GM18508 (cell line): ENCODE measurements at regions not wholly inside any gene's neighbourhood (a gene's known extent, or its start where the extent isn't known, plus 50 kb on each side); places are given as distances from the start of the nearest gene placed in this dataset.
"Not testable (repeated sequence)": the region's sequence is repeated elsewhere in the genome, so short reads cannot be mapped to it uniquely, and the experiment has no call there.

Experiments used
- ATAC-seq: cut with Tn5 transposase; IDR thresholded peaks from one replicate; pipeline ENCODE4 v1.9.1; 2021; ENCODE audit warnings: moderate number of reproducible peaks; ENCODE audit not compliant: insufficient read depth, unreplicated experiment

DNA sequence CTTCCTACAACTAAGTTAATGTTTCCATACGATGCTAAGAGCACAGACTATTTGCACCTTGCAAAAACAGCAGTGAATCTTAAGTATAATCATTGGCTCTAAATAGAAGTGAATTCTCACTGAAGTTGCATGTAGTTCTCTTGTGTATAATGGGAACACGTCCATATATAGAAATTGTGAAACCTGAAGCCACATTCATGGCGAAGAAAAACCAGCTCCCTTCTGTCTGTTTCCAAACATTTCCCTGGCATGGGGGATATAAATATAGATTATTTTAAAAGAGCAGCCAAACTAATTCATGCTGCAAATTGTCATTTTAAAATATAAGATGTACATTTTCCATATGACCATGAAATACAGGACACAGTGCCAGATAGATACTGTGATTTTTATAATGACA is 71.1 kb downstream of the TRAM1L1 start:
- ATAC-seq, result no peak

GRCh38 chr4:117010671-117011070 is 74.7 kb downstream of the TRAM1L1 start:
- ATAC-seq, result no peak

DNA sequence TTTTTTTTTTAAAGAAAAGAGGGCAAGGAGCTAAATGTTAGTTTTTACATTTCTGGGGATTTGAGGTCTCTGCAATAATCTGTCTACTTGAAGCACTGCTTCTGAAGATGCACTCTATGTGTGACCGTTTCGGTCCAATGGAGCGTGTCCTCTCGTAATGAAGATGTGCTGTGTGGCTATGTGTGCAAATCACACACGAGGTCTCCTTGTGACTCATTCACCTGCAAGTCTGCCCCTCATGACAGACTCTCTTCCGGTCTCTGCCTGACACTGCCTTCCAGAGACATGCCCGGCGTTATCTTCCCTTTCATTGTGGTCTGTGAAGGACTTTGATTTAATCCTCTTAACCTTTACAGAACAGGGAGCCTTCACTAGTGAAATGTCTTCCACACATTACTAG is 84.3 kb downstream of the TRAM1L1 start:
- no peak for ATAC-seq

- no peak for ATAC-seq
Measured at GRCh38 chr4:116982656-116983055, 102.7 kb downstream of the TRAM1L1 start.

GRCh38 chr4:116980436-116980835 is 104.9 kb downstream of the TRAM1L1 start:
- ATAC-seq, result not testable (repeated sequence)

- ATAC-seq, result no peak
Measured at GRCh38 chr4:116959045-116959444, 126.3 kb downstream of the TRAM1L1 start.

DNA sequence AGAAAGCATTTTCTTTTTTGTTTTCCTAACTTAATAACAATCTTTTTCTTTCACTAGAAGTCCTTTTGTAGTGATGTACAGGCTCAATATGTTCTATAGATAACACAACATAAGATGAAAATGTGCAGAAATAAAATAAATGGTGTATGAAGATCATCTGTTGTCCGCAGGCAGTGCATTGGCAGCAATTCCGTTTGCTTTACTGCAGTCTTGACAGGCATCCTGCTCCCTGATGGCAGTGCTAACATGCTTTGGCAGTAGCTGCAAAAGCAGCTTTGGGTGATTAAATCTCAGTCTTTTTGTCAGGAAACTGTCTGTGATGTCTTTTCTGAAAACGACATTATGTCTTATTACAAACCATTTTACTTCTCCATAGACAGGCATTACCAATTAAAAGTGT is 131.4 kb downstream of the TRAM1L1 start:
- ATAC-seq, result no peak

- no peak for ATAC-seq
Measured at GRCh38 chr4:116952530-116953136, 132.7 kb downstream of the TRAM1L1 start.

DNA sequence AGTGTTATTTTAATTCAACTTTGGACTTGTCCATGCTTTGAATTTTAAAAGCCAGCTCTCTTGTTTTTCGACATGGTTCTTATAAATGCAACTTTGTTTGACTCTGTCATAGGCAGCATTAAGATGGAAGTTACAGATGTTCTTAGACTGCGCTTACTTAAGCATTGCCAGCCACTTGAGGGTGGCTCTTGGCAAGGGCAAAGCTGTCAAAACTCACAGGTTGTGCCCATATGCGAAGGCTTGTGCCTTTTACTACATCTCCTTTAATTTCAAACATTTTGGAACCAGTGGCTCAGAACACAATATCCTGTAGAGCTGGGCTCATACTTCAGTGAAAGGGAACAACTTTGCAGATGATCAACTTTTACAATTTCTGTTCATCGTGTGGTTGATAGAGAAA is 135.5 kb downstream of the TRAM1L1 start:
- ATAC-seq, result no peak

DNA sequence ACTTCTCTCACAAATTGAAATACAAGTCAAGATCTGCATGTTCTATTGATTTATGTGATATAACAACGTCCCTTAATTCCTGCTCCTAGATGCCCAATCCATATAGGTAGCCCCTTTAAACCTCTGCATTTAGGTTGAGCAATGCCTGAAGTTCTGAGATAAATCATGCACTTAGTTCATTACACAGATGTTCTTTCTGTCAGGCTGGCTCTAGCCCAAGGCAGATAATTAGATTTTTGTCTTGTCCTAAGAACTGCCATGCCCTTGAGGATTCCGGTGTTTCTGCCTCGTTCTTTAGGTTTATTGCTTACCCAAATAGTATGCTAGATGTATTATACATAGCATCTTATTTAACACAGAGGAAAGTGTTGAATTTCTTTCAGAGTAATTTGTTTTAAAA is 143.1 kb downstream of the TRAM1L1 start:
- ATAC-seq, result no peak

DNA sequence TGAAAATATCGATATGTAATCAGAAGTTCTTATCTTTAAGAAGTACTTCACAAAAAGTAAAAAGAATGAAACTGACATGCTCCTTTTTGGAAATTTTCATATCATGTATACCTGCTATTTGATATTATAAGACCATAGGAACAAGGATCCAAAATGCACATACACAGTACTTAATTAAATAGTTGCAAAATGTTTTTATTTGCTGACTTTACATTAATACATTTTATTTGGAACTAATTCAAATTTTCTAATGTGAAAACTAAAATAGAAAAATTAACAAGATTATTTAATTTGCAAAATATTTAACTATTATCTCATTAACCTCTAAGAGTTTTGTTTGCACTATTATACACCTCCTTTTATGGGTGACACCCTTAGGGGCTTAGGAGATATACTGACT is 155.0 kb downstream of the TRAM1L1 start:
- ATAC-seq, result no peak

- no peak for ATAC-seq
Measured at GRCh38 chr4:116926631-116927295, 158.6 kb downstream of the TRAM1L1 start.

GRCh38 chr4:116925900-116926457 is 159.4 kb downstream of the TRAM1L1 start:
- no peak for ATAC-seq

DNA sequence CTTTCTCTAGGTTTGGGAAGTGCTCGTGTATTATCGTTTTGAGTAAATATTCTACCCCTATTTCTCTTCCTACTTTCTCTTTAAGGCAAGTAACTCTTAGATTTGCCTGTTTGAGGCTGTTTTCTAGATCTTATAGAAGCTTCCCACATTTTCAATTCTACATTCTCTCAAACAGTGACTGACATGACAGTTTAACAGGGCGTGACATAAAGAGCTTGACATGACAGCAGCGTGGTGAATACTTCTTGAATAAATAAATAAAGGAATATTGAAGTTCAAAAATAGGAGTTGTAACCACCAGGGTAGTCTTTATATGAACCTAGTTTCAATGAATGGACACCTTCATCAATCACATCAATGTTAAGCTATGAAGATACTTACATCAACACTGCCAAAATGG is 162.0 kb downstream of the TRAM1L1 start:
- no peak for ATAC-seq

DNA sequence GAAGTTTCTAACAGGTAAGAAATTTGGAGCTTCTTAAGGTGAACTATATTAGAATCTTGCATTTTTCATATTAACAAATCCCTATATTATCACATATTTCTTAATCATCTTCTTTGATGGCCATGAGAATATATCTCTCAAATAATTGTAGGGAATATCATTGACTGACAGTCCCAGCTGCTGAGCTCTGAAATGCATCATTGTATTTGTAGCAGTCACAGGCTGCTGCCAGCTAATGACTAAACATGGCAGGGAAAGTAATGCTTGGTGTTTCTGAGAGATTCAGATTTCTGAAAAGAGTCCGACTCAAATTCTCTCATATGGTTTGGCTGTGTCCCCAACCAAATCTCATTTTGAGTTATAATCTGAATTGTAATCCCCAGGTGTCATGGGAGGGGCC is 171.9 kb downstream of the TRAM1L1 start:
- no peak for ATAC-seq

DNA sequence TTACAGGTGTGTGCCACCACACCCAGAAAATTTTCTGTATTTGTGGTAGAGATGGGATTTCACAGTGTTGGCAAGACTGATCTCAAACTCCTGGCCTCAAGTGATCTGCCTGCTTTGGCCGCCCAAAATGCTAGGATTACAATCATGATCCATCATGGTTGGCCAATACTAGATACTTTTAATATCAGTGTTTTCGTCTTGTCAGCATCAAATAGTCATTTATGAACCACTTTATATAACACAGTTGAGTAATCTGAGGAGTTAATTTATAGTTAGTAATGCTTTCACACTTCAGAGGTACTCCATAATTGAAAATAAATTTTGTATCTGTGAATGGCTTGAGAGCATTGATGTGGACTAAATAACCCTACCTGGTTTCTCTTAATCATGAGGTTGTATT is 178.6 kb downstream of the TRAM1L1 start:
- no peak for ATAC-seq

DNA sequence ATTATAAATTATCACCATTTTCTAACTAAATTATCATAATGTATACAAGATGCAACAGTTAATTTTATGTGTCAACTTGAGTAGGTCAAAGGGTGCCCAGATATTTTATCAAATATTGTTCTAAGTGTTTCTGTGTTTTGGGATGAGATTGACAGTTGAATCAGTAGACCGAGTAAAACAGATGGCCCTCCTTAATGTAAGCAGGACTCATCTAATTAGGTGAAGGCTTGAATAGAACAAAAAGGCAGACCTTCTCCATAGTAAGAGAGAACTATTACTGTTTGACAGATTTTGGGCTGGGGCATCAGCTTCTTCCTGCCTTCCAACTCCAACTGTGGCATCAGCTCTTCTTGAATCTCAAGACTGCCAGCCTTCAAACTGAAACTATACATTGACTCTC is 185.8 kb downstream of the TRAM1L1 start:
- no peak for ATAC-seq

GRCh38 chr4:116885579-116885978 is 199.8 kb downstream of the TRAM1L1 start:
- no peak for ATAC-seq

DNA sequence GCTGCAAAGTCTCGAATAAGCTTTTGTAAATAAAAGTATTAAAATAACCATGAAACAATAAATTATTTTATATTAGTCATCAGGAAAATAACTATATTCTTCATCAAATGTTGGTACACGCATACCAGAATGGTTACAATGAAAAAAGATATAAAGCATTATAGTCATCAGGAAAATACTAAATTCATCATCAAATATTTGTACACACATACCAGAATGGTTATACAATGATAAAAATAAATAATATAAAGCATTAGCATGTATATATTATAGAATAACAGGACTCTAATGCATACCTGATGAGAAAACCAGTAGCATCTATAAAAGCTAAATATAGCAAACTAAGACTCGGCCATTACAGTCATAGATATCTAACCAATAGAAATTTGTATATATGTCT is 202.9 kb downstream of the TRAM1L1 start:
- no peak for ATAC-seq

- peak; percentile 84 for ATAC-seq
Measured at GRCh38 chr4:116881077-116881476, 204.3 kb downstream of the TRAM1L1 start.

DNA sequence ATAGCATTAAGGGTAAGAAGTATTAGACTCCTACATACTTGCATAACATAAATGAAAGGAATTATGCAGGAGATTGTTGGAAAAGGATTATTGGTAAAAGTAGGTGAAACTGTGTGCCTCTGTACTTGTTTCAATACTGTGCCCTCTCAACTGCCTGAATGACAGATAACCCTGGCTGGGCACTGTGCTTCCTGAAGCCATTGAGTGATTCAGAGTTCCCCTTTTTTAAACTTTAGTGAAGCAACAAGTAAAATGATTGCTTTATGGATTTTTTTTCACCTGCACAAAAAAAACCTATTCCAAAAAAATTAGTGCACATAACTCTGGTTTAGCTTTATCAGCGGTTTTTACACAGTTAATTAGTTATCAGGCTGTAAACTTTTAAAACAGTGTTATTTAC is 204.8 kb downstream of the TRAM1L1 start:
- ATAC-seq, result peak; percentile 58

DNA sequence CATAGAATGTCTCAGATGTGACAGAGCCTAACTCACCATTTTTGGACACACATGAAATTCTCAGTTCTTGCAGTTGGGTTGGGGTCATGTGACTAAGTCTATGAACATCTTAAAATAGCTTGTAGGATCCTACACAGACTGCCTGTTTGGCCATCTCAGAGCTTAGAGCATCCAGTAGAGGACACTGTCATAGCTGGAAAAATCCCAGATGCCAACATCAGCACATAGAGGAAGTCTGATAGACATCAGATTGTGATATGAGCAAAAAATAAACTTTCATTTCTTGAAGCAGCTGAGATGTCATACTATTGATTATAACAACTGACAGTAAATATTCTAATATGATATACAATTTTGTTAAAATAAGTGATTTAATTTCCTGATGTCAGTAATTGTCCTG is 207.1 kb downstream of the TRAM1L1 start:
- no peak for ATAC-seq
